OCI-LY1 (cell line): ENCODE measurements at regions not wholly inside any gene's neighbourhood (a gene's known extent, or its start where the extent isn't known, plus 50 kb on each side); places are given as distances from the start of the nearest gene placed in this dataset.

Source experiments
- H2AFZ ChIP-seq: fragments of 200-600 bp; sonication (generic), shearing (Covaris generic); 2 replicates; pipeline ENCODE4 v1.6.0; 2014; ENCODE audit warnings: antibody characterized with exemption, mild to moderate bottlenecking, low read length
- H3F3A ChIP-seq: fragments of 200-600 bp; sonication (generic), shearing (Covaris generic); 2 replicates; pipeline ENCODE4 v1.6.0; 2014; ENCODE audit warnings: mild to moderate bottlenecking, antibody characterized with exemption, low read length, moderate library complexity; ENCODE audit not compliant: insufficient read depth
- H3K27ac ChIP-seq: fragments of 200-600 bp; sonication (generic); 2 replicates; pipeline ENCODE4 v1.5.1; 2014; ENCODE audit warnings: low read length, mixed run types, mild to moderate bottlenecking, low read depth; ENCODE audit not compliant: poor library complexity, severe bottlenecking
- H3K27me3 ChIP-seq: fragments of 200-600 bp; sonication (generic); 2 replicates; pipeline ENCODE4 v1.6.0; 2014; ENCODE audit warnings: antibody characterized with exemption, mild to moderate bottlenecking, low read length, moderate library complexity; ENCODE audit not compliant: insufficient read depth
- H3K36me3 ChIP-seq: fragments of 200-600 bp; sonication (generic); 2 replicates; pipeline ENCODE4 v1.6.1; 2014; ENCODE audit warnings: mild to moderate bottlenecking, antibody characterized with exemption, low read length, moderate library complexity, mixed read lengths; ENCODE audit not compliant: insufficient read depth
- H3K4me1 ChIP-seq: fragments of 200-600 bp; sonication (generic); 2 replicates; pipeline ENCODE4 v1.5.1; 2014; ENCODE audit warnings: mild to moderate bottlenecking, low read length, moderate library complexity; ENCODE audit not compliant: insufficient read depth, severe bottlenecking
- H3K4me2 ChIP-seq: fragments of 200-600 bp; sonication (generic), shearing (Covaris generic); 2 replicates; pipeline ENCODE4 v1.6.1; 2014; ENCODE audit warnings: low read length
- H3K4me3 ChIP-seq: fragments of 200-600 bp; sonication (generic); 2 replicates; pipeline ENCODE4 v1.5.1; 2014; ENCODE audit warnings: low read length, low read depth, mild to moderate bottlenecking, mixed read lengths; ENCODE audit not compliant: poor library complexity, severe bottlenecking
- H3K79me2 ChIP-seq: fragments of 200-600 bp; shearing (Covaris generic); 2 replicates; pipeline ENCODE4 v1.6.1; 2016; ENCODE audit warnings: mixed run types, low read length, mixed read lengths; ENCODE audit not compliant: insufficient read depth
- H3K9ac ChIP-seq: fragments of 200-600 bp; sonication (generic), shearing (Covaris generic); 2 replicates; pipeline ENCODE4 v1.6.1; 2014; ENCODE audit warnings: mild to moderate bottlenecking, low read length, mixed read lengths
- H3K9me2 ChIP-seq: fragments of 200-600 bp; sonication (generic), shearing (Covaris generic); 2 replicates; pipeline ENCODE4 v1.6.1; 2014; ENCODE audit warnings: low read depth, mild to moderate bottlenecking, low read length, mixed read lengths
- H3K9me3 ChIP-seq: fragments of 200-600 bp; shearing (Covaris generic); 2 replicates; pipeline ENCODE4 v1.6.1; 2014; ENCODE audit warnings: low read length, mixed read lengths
- H4K20me1 ChIP-seq: fragments of 200-600 bp; sonication (generic), shearing (Covaris generic); 2 replicates; pipeline ENCODE4 v1.6.0; 2016; ENCODE audit warnings: mild to moderate bottlenecking, low read length; ENCODE audit not compliant: insufficient read depth
- EZH2 ChIP-seq: fragments of 200-600 bp; sonication (generic), shearing (Covaris generic); IDR thresholded peaks from 2 replicates; pipeline ENCODE4 v1.8.0; 2017; ENCODE audit warnings: borderline replicate concordance, mixed run types, mild to moderate bottlenecking, antibody characterized with exemption, low read length, moderate library complexity, mixed read lengths
- TF ChIP-seq, protein P1 (sequence below): fragments of 200-600 bp; sonication (generic), shearing (Covaris generic); IDR thresholded peaks from 2 replicates; pipeline ENCODE4 v1.5.1; 2017; ENCODE audit warnings: mild to moderate bottlenecking, antibody characterized with exemption, low read length, moderate library complexity, mixed read lengths

DNA sequence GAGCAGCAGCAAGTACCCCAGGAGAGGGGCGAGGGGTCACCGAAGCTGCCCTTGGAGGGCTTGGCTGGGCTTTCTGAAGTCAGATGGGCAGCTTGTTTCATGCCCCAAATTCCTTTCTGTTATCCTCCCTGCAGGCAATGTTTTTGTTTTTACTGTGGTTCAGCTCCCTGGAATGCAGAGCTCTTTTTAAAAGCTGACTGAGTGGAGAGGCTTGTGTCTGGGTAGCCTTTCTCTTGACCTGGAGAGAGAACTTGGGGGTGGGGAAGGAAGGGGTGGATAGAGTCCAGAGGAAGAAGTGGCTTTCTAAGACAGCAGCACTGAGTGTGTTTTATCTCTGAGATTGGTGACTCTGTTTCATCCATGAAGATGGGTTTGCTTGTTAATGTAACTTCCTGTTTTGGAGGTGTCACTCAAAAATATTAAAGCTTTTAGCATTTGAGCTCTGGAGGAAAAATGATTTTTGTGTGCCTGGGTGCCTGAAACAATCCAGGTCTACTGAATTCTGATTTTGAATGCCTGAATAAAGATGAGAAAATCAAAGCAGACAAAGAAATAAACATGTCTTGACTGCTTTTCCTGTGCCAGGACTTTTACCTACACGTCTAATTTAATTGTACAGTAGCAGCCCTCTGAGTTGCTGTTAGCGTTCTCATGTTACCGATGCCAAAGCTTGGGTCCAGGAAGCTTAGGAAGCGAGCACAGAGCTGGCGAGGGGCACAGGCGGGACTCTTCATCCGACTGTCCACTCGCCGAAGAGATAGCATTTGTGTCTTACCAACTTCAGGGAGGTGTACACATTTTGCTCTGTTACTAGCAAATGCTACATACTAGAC lies 78.2 kb upstream of the EEF1E1 start:
- H3K4me3 ChIP-seq = no peak overlapping the region
- H3K27ac ChIP-seq = no peak overlapping the region
- H2AFZ ChIP-seq = no peak overlapping the region
- H3K9ac ChIP-seq = no peak overlapping the region
- no peaks in the 10 kb centered on the region for H3K27me3 ChIP-seq
- H3K4me1 ChIP-seq = no peaks in the 10 kb centered on the region
- H3K9me3 ChIP-seq = no peaks in the 10 kb centered on the region
- H4K20me1 ChIP-seq = no peaks in the 10 kb centered on the region
- no peaks in the 10 kb centered on the region for H3K36me3 ChIP-seq
- H3F3A ChIP-seq = no peaks in the 10 kb centered on the region
- no peaks in the 10 kb centered on the region for H3K9me2 ChIP-seq
- H3K79me2 ChIP-seq = no peaks in the 10 kb centered on the region
- no peak for TF ChIP-seq EZH2
- TF ChIP-seq, protein P1, sequence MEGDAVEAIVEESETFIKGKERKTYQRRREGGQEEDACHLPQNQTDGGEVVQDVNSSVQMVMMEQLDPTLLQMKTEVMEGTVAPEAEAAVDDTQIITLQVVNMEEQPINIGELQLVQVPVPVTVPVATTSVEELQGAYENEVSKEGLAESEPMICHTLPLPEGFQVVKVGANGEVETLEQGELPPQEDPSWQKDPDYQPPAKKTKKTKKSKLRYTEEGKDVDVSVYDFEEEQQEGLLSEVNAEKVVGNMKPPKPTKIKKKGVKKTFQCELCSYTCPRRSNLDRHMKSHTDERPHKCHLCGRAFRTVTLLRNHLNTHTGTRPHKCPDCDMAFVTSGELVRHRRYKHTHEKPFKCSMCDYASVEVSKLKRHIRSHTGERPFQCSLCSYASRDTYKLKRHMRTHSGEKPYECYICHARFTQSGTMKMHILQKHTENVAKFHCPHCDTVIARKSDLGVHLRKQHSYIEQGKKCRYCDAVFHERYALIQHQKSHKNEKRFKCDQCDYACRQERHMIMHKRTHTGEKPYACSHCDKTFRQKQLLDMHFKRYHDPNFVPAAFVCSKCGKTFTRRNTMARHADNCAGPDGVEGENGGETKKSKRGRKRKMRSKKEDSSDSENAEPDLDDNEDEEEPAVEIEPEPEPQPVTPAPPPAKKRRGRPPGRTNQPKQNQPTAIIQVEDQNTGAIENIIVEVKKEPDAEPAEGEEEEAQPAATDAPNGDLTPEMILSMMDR = no peak
- no peak overlapping the region for H3K4me2 ChIP-seq

DNA sequence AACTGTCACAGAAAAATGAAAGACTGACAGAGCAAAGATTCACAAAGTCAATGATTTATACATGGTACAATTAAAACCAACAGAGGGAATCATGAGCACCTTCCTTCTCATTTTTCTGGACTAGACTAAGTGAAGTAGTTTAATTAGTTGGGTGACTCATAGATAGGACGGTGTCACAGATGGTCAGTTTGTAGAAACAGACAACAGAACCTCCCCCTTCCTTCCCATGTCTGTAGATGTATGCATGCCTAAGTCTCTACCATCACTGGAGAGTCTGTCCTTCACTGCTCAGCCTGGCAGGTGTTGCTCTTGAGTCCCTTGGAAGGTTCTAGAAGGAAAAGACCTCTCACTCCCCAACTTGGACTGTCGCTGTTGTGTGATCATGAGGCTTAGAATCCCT lies 75.4 kb upstream of the EEF1E1 start:
- no peaks in the 10 kb centered on the region for H3K36me3 ChIP-seq
- no peaks in the 10 kb centered on the region for H3K9me3 ChIP-seq
- H4K20me1 ChIP-seq = no peaks in the 10 kb centered on the region
- H3K9me2 ChIP-seq = no peaks in the 10 kb centered on the region
- no peaks in the 10 kb centered on the region for H3K79me2 ChIP-seq
- no peaks in the 10 kb centered on the region for H3K4me1 ChIP-seq
- H3F3A ChIP-seq = no peaks in the 10 kb centered on the region
- H3K27me3 ChIP-seq = no peaks in the 10 kb centered on the region
- H3K27ac ChIP-seq = no peak overlapping the region
- no peak overlapping the region for H3K4me3 ChIP-seq
- TF ChIP-seq, protein P1 = no peak
- no peak for TF ChIP-seq EZH2
- H3K9ac ChIP-seq = no peak overlapping the region
- H3K4me2 ChIP-seq = no peak overlapping the region
- H2AFZ ChIP-seq = no peak overlapping the region

DNA sequence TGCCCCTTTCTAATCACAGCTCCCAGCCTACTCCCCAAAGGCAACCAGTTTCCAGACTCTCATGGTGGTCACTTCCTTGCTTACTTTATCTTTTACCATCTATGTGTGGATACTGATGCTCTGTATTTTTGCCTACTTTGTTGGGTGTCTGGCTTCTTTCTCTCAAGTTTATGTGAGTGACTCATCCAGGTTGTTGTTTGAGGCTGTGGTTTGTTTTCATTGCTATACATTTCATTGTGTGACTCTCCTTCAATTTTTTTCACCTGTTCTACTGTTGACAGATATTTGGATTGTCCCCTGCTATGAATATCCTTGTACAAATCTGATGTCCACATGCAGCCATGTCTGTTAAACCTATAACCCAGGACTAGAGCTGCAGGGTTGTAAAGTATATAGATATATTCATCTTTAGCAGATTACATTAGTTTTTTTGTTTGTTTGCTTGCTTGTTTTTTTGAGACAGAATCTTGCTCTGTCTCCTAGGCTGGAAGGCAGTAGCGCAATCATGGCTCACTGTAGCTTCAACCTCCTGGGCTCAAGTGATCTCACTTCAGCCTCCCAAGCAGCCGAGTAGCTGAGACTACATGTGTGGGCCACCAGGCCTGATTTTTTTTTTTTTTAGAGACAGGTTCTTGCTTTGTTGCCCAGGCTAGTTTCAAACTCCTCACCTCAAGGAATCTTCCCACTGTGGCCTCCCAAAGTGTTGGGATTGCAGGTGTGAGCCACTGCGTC lies 72.9 kb upstream of the EEF1E1 start:
- Histone ChIP-seq H3K4me2 (no peak overlapping the region), H2AFZ (no peak overlapping the region), H3K9me3 (no peaks in the 10 kb centered on the region), H3K4me1 (no peaks in the 10 kb centered on the region), H3K9ac (no peak overlapping the region), H3K9me2 (no peaks in the 10 kb centered on the region), H3K79me2 (no peaks in the 10 kb centered on the region), H4K20me1 (no peaks in the 10 kb centered on the region), H3K27ac (no peak overlapping the region), H3K36me3 (no peaks in the 10 kb centered on the region), H3F3A (no peaks in the 10 kb centered on the region), H3K4me3 (no peak overlapping the region), H3K27me3 (no peaks in the 10 kb centered on the region)
- TF ChIP-seq, protein P1 = no peak
- no peak for TF ChIP-seq EZH2
